Epithelial cell of esophagus (primary cell): ENCODE measurements at regions not wholly inside any gene's neighbourhood (a gene's known extent, or its start where the extent isn't known, plus 50 kb on each side); places are given as distances from the start of the nearest gene placed in this dataset.
A peak's percentile ranks its signal among the peaks of the same experiment; 100 is the strongest.

Source experiments
- DNase-seq: peaks from one replicate; pipeline ENCODE4 v3.0.0; 2010; ENCODE audit warnings: low read depth
- H3K4me3 ChIP-seq: 2 replicates; pipeline ENCODE4 v1.5.1; 2011; ENCODE audit warnings: mild to moderate bottlenecking, low read length, control low read depth
- CTCF ChIP-seq: IDR thresholded peaks from 2 replicates; pipeline ENCODE4 v1.5.1; 2011; ENCODE audit warnings: low read depth, mild to moderate bottlenecking, low read length, control low read depth, inconsistent platforms; ENCODE audit not compliant: insufficient read depth; ENCODE audit errors: missing control alignments

GRCh38 chr14:36398463-36399291 is 78.2 kb upstream of the MBIP start:
- no peak for DNase-seq
- TF ChIP-seq CTCF: no peak
- no peak overlapping the region for H3K4me3 ChIP-seq

- no peak for TF ChIP-seq CTCF
- no peak for DNase-seq
Observed at GRCh38 chr14:36397357-36397756, 76.9 kb upstream of the MBIP start.

GRCh38 chr14:36396798-36397197 is 76.4 kb upstream of the MBIP start:
- no peak overlapping the region for H3K4me3 ChIP-seq

More at GRCh38 chr14:36397357-36397756, 76.9 kb upstream of the MBIP start:
- no peak overlapping the region for H3K4me3 ChIP-seq

GRCh38 chr14:36394593-36394992 is 74.2 kb upstream of the MBIP start:
- no peak overlapping the region for H3K4me3 ChIP-seq
- no peak for DNase-seq
- no peak for TF ChIP-seq CTCF

More at GRCh38 chr14:36396798-36397197, 76.4 kb upstream of the MBIP start:
- DNase-seq: no peak
- TF ChIP-seq CTCF: no peak

- DNase-seq: no peak
- no peak overlapping the region for H3K4me3 ChIP-seq
- no peak for TF ChIP-seq CTCF
Observed at GRCh38 chr14:36390718-36391117, 70.3 kb upstream of the MBIP start.

GRCh38 chr14:36383767-36384431 is 63.5 kb upstream of the MBIP start:
- peak; percentile 82 for DNase-seq
- no peak for TF ChIP-seq CTCF
- H3K4me3 ChIP-seq: no peak overlapping the region
